NCI-H2029 (cell line): ENCODE measurements at regions not wholly inside any gene's neighbourhood (a gene's known extent, or its start where the extent isn't known, plus 50 kb on each side); places are given as distances from the start of the nearest gene placed in this dataset.
"Not testable (repeated sequence)": the region's sequence is repeated elsewhere in the genome, so short reads cannot be mapped to it uniquely, and the experiment has no call there.

Experiments
- DNase-seq: peaks from one replicate; lab custom pipeline; 2025; lab: John Stamatoyannopoulos, UW

- no peak for DNase-seq
Measured at GRCh38 chr3:34876997-34877396, 762.3 kb upstream of the ARPP21 start.

GRCh38 chr3:34878488-34878887 is 760.8 kb upstream of the ARPP21 start:
- DNase-seq, result no peak

- DNase-seq, result no peak
Measured at GRCh38 chr3:34881026-34881425, 758.3 kb upstream of the ARPP21 start.

GRCh38 chr3:34882764-34883163 is 756.6 kb upstream of the ARPP21 start:
- no peak for DNase-seq

- DNase-seq, result no peak
Measured at GRCh38 chr3:34884007-34884406, 755.3 kb upstream of the ARPP21 start.

GRCh38 chr3:34886443-34886842 is 752.9 kb upstream of the ARPP21 start:
- DNase-seq, result no peak

- no peak for DNase-seq
Measured at GRCh38 chr3:34889641-34890040, 749.7 kb upstream of the ARPP21 start.

GRCh38 chr3:34890247-34890646 is 749.1 kb upstream of the ARPP21 start:
- DNase-seq, result no peak

GRCh38 chr3:34891941-34892340 is 747.4 kb upstream of the ARPP21 start:
- no peak for DNase-seq

GRCh38 chr3:34895841-34896240 is 743.5 kb upstream of the ARPP21 start:
- no peak for DNase-seq

GRCh38 chr3:34909679-34910078 is 729.6 kb upstream of the ARPP21 start:
- DNase-seq, result not testable (repeated sequence)

GRCh38 chr3:34919025-34919424 is 720.3 kb upstream of the ARPP21 start:
- no peak for DNase-seq

GRCh38 chr3:34920806-34921205 is 718.5 kb upstream of the ARPP21 start:
- no peak for DNase-seq

- no peak for DNase-seq
Measured at GRCh38 chr3:34924961-34925360, 714.4 kb upstream of the ARPP21 start.

GRCh38 chr3:34925851-34926250 is 713.5 kb upstream of the ARPP21 start:
- no peak for DNase-seq

- DNase-seq, result no peak
Measured at GRCh38 chr3:34929036-34929435, 710.3 kb upstream of the ARPP21 start.

- no peak for DNase-seq
Measured at GRCh38 chr3:34934660-34935059, 704.7 kb upstream of the ARPP21 start.

GRCh38 chr3:34938784-34939183 is 700.5 kb upstream of the ARPP21 start:
- no peak for DNase-seq

- DNase-seq, result no peak
Measured at GRCh38 chr3:34942256-34942655, 697.1 kb upstream of the ARPP21 start.

GRCh38 chr3:34947834-34948233 is 691.5 kb upstream of the ARPP21 start:
- no peak for DNase-seq

GRCh38 chr3:34948517-34948916 is 690.8 kb upstream of the ARPP21 start:
- no peak for DNase-seq

- no peak for DNase-seq
Measured at GRCh38 chr3:34955680-34956079, 683.6 kb upstream of the ARPP21 start.

GRCh38 chr3:34956511-34956910 is 682.8 kb upstream of the ARPP21 start:
- no peak for DNase-seq

GRCh38 chr3:34957677-34958076 is 681.6 kb upstream of the ARPP21 start:
- DNase-seq, result no peak

- no peak for DNase-seq
Measured at GRCh38 chr3:34969513-34969912, 669.8 kb upstream of the ARPP21 start.
